Lower leg skin (tissue), 3 donors: ENCODE measurements at regions not wholly inside any gene's neighbourhood (a gene's known extent, or its start where the extent isn't known, plus 50 kb on each side); places are given as distances from the start of the nearest gene placed in this dataset.

Experiments
- POLR2A ChIP-seq, 2 donors: fragments of 450-650 bp; IDR thresholded peaks; one replicate each; pipeline ENCODE4 v1.6.1; 2016 to 2017; ENCODE audit warnings: antibody characterized with exemption in 2 of 2, mild to moderate bottlenecking in 1 of 2, moderate library complexity in 1 of 2
- TF ChIP-seq, protein P1 (sequence below), 3 donors: fragments of 450-650 bp; IDR thresholded peaks; one replicate each; pipeline ENCODE4 v1.5.1; 2016; ENCODE audit warnings: antibody characterized with exemption in 3 of 3, mild to moderate bottlenecking in 3 of 3, moderate library complexity in 2 of 3

DNA sequence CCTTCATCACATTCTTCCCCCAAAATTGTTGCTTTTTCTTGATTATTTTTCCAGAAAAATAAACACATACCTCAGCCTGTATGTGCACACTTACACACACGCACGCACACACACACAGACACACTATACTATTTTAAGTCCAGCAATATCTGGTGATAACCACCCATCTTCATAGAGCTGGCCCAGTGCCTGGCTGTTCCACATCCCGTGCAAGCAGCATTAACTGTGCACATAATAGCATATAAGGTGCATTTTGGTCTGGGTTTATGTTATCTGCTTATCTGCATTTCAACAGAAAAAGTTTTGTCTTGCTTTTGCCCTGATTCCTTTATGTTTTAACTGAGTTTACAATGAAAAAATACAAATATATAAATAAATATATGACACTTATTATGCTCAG, 143.1 kb upstream of the KLF6 start:
- TF ChIP-seq, protein P1, sequence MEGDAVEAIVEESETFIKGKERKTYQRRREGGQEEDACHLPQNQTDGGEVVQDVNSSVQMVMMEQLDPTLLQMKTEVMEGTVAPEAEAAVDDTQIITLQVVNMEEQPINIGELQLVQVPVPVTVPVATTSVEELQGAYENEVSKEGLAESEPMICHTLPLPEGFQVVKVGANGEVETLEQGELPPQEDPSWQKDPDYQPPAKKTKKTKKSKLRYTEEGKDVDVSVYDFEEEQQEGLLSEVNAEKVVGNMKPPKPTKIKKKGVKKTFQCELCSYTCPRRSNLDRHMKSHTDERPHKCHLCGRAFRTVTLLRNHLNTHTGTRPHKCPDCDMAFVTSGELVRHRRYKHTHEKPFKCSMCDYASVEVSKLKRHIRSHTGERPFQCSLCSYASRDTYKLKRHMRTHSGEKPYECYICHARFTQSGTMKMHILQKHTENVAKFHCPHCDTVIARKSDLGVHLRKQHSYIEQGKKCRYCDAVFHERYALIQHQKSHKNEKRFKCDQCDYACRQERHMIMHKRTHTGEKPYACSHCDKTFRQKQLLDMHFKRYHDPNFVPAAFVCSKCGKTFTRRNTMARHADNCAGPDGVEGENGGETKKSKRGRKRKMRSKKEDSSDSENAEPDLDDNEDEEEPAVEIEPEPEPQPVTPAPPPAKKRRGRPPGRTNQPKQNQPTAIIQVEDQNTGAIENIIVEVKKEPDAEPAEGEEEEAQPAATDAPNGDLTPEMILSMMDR (IDR thresholded peaks at IDR 0.05): no peak
- no peak for TF ChIP-seq POLR2A (IDR thresholded peaks at IDR 0.05)
